Bronchial epithelial cell (primary cell): ENCODE measurements at regions not wholly inside any gene's neighbourhood (a gene's known extent, or its start where the extent isn't known, plus 50 kb on each side); places are given as distances from the start of the nearest gene placed in this dataset.

Experiments used
- DNase-seq: peaks from one replicate; pipeline ENCODE4 v3.0.0-alpha.2; 2010; ENCODE audit warnings: low read depth
- FAIRE-seq: peaks from 2 replicates; lab custom pipeline; 2011; peaks lifted over from hg19 to GRCh38; lab: Jason Lieb, UNC
- H3K27me3 ChIP-seq: 2 replicates; pipeline ENCODE4 v1.5.1; 2011; ENCODE audit warnings: low read length; ENCODE audit not compliant: control insufficient read depth, insufficient read depth
- H3K36me3 ChIP-seq: 2 replicates; pipeline ENCODE4 v1.5.1; 2011; ENCODE audit warnings: low read length; ENCODE audit not compliant: control insufficient read depth, insufficient read depth
- H3K4me3 ChIP-seq: 2 replicates; pipeline ENCODE4 v1.5.1; 2011; ENCODE audit warnings: mild to moderate bottlenecking, low read depth, low read length, control low read depth
- CTCF ChIP-seq: IDR thresholded peaks from 2 replicates; pipeline ENCODE4 v1.5.1; 2011; ENCODE audit warnings: mild to moderate bottlenecking, moderate library complexity, low read length, control low read depth, inconsistent platforms; ENCODE audit not compliant: insufficient read depth, severe bottlenecking

- no peak overlapping the region for H3K4me3 ChIP-seq
- no peak for FAIRE-seq
- no peaks in the 10 kb centered on the region for H3K27me3 ChIP-seq
- H3K36me3 ChIP-seq = no peaks in the 10 kb centered on the region
- TF ChIP-seq CTCF = no peak
- no peak for DNase-seq
Measured at GRCh38 chr3:106272302-106272701, 403.5 kb upstream of the CBLB start.

- Histone ChIP-seq H3K4me3 (no peak overlapping the region), H3K27me3 (no peaks in the 10 kb centered on the region), H3K36me3 (no peaks in the 10 kb centered on the region)
- TF ChIP-seq CTCF = no peak
- FAIRE-seq (no peak), DNase-seq (no peak)
Measured at GRCh38 chr3:106275592-106275991, 406.8 kb upstream of the CBLB start.

- DNase-seq = no peak
Measured at GRCh38 chr3:106276151-106276550, 407.3 kb upstream of the CBLB start.

GRCh38 chr3:106276755-106277612, 408.2 kb upstream of the CBLB start:
- H3K4me3 ChIP-seq = no peak overlapping the region
- TF ChIP-seq CTCF = no peak
- no peak for FAIRE-seq
- no peaks in the 10 kb centered on the region for H3K27me3 ChIP-seq
- no peak for DNase-seq
- H3K36me3 ChIP-seq = no peaks in the 10 kb centered on the region

More at GRCh38 chr3:106276151-106276550, 407.3 kb upstream of the CBLB start:
- FAIRE-seq = no peak
- no peak for TF ChIP-seq CTCF
- Histone ChIP-seq H3K27me3 (no peaks in the 10 kb centered on the region), H3K4me3 (no peak overlapping the region), H3K36me3 (no peaks in the 10 kb centered on the region)

GRCh38 chr3:106277731-106278130, 408.9 kb upstream of the CBLB start:
- H3K36me3 ChIP-seq = no peaks in the 10 kb centered on the region
- no peak overlapping the region for H3K4me3 ChIP-seq
- no peaks in the 10 kb centered on the region for H3K27me3 ChIP-seq
- TF ChIP-seq CTCF = no peak
- no peak for FAIRE-seq
- no peak for DNase-seq
